Activated naive CD4-positive, alpha-beta T cell treated with anti-CD3 and anti-CD28 coated beads, Interleukin-2, amount 50 U/mL, for 72 hours (primary cell): ENCODE measurements at regions not wholly inside any gene's neighbourhood (a gene's known extent, or its start where the extent isn't known, plus 50 kb on each side); places are given as distances from the start of the nearest gene placed in this dataset.
"Not testable (repeated sequence)": the region's sequence is repeated elsewhere in the genome, so short reads cannot be mapped to it uniquely, and the experiment has no call there.

Source experiments
- ATAC-seq, 2 donors: fragments of 150-1000 bp; cut with Tn5 transposase; 2 replicates each; pipeline ENCODE4 v1.10.0; 2021; ENCODE audit warnings: mild to moderate bottlenecking in 2 of 2, moderate library complexity in 2 of 2
- DNase-seq, 2 donors: peaks; one replicate each; pipeline ENCODE4 v3.0.0; 2021 to 2022; ENCODE audit warnings: low spot score in 2 of 2
- H3K27ac Mint-ChIP-seq, 2 donors: one replicate each; pipeline ENCODE4 v1.8.0; 2022; ENCODE audit warnings: mild to moderate bottlenecking in 2 of 2, mixed read lengths in 2 of 2
- H3K36me3 Mint-ChIP-seq, 2 donors: one replicate each; pipeline ENCODE4 v1.8.0; 2022; ENCODE audit warnings: mixed read lengths in 2 of 2
- H3K9me3 Mint-ChIP-seq, 2 donors: one replicate each; pipeline ENCODE4 v1.8.0; 2022; ENCODE audit warnings: mixed read lengths in 2 of 2

GRCh38 chrX:1108501-1109445, 103.7 kb downstream of the CRLF2 start:
- Mint-ChIP-seq H3K9me3 (peaks cover 9 to 12% of the 10 kb centered on the region in 2 donors), H3K27ac (no peak overlapping the region), H3K36me3 (peaks cover 7 to 10% of the 10 kb centered on the region in 2 donors)
- no peak for ATAC-seq
- DNase-seq = no peak

- peaks cover 9 to 12% of the 10 kb centered on the region in 2 donors for H3K9me3 Mint-ChIP-seq
- ATAC-seq (no peak), DNase-seq (no peak)
- peaks cover 7 to 10% of the 10 kb centered on the region in 2 donors for H3K36me3 Mint-ChIP-seq
- H3K27ac Mint-ChIP-seq = no peak overlapping the region
Measured at GRCh38 chrX:1106478-1107210, 105.8 kb downstream of the CRLF2 start.

DNA sequence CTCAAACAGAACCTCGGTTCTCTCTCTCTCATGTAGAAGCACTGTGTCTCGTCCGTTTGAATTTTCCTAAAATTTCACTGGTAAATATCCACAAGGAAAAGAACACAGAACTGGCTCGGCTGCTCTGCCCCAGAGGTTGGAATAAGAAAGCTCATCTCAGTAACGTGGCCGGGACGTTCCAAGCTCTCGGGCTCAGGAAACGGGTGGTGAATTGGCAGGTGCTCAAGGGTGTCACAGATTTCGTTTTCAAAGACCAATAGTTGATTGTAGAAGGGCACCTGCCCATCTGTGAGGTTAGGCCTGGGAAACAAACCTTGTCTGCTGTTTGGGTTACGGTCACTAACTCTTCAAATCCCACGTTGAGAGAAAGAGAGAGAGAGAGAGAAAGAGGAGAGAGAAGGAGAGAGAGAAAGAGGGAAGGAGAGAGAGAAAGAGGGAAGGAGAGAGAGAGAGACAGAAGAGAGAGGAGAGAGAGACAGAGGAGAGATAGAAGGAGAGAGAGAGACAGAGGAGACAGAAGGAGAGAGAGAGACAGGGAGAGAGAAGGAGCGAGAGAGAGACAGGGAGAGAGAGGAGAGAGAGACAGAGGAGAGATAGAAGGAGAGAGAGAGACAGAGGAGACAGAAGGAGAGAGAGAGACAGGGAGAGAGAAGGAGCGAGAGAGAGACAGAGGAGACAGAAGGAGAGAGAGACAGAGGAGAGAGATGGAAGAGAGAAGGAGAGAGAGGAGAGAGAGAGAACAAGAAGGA, 106.6 kb downstream of the CRLF2 start:
- H3K36me3 Mint-ChIP-seq = peaks cover 3 to 6% of the 10 kb centered on the region in 2 donors
- no peak for ATAC-seq
- peaks cover 8 to 11% of the 10 kb centered on the region in 2 donors for H3K9me3 Mint-ChIP-seq
- DNase-seq = no peak
- no peak overlapping the region for H3K27ac Mint-ChIP-seq

DNA sequence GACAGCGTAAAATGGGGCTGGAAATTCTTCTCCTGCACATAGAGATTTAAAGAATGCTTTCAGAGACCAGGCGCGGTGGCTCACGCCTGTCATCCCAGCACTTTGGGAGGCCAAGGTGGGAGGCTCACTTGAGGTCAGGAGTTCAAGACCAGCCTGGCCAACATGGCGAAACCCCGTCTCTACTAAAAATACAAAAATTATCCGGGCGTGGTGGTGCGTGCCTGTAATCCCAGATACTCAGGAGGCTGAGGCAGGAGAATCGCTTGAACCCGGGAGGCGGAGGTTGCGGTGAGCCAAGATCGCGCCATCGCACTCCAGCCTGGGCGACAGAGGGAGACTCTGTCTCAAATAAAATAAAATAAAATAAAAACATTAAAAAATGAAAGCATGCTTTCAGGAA, 107.4 kb downstream of the CRLF2 start:
- ATAC-seq, DNase-seq, H3K27ac Mint-ChIP-seq, H3K36me3 Mint-ChIP-seq, H3K9me3 Mint-ChIP-seq: not testable (repeated sequence)

- Mint-ChIP-seq H3K9me3 (no peaks in the 10 kb centered on the region), H3K36me3 (no peaks in the 10 kb centered on the region)
- no peak for ATAC-seq
Measured at GRCh38 chrX:1103360-1103759, 109.1 kb downstream of the CRLF2 start.

DNA sequence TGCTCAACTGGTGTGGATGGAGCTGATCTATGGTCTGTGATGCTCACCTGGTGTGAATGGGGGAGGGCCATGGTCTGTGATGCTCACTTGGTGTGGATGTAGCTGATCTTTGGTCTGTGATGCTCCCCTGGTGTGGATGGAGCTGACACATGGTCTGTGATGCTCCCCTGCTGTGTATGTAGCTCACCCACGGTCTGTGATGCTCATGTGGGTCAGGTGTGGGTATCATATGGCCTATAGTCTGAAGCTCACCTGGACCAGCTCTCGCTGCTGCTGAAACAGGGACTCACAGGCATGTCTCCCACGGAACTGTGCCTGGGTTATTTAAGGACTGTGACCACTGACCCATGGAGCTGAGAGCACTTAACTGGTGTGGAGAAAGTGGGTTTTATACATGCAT, 109.7 kb downstream of the CRLF2 start:
- Mint-ChIP-seq H3K9me3 (no peaks in the 10 kb centered on the region), H3K36me3 (no peaks in the 10 kb centered on the region), H3K27ac (no peak overlapping the region)
- DNase-seq (no peak), ATAC-seq (no peak)

More at GRCh38 chrX:1103360-1103759, 109.1 kb downstream of the CRLF2 start:
- no peak overlapping the region for H3K27ac Mint-ChIP-seq
- no peak for DNase-seq

- not testable (repeated sequence) for DNase-seq, ATAC-seq, H3K27ac Mint-ChIP-seq, H3K36me3 Mint-ChIP-seq, H3K9me3 Mint-ChIP-seq
Measured at GRCh38 chrX:1102221-1102620, 110.2 kb downstream of the CRLF2 start.

- peak in 1 of 2 donors; percentile 14 for DNase-seq
- ATAC-seq = no peak
- H3K36me3 Mint-ChIP-seq = peaks cover 7 to 9% of the 10 kb centered on the region in 2 donors
- no peak overlapping the region for H3K27ac Mint-ChIP-seq
- peaks cover 7 to 16% of the 10 kb centered on the region in 2 donors for H3K9me3 Mint-ChIP-seq
Measured at GRCh38 chrX:1099146-1099770, 113.2 kb downstream of the CRLF2 start.

DNA sequence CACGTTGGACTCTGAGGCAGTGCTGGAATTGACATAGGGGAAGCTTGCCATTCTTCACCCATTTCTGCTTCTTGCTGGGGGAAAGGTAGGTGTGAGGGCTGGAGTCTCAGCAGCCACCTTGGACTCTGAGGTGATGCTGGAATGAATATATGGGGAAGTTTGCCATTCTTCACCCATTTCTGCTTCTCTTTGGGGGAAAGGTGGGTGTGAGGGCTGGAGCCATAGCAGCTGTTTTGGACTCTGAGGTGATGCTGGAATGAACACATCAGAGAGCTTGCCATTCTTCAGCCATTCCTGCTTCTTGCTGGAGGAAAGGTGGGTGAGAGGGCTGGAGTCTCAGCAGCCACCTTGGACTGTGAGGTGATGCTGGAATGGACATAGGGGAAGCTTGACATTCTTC, 115.1 kb downstream of the CRLF2 start:
- H3K9me3 Mint-ChIP-seq = peaks cover 7 to 16% of the 10 kb centered on the region in 2 donors
- no peak for DNase-seq
- H3K27ac Mint-ChIP-seq = peak overlapping the region in 1 of 2 donors; percentile 55
- no peak for ATAC-seq
- peaks cover 7 to 9% of the 10 kb centered on the region in 2 donors for H3K36me3 Mint-ChIP-seq

DNA sequence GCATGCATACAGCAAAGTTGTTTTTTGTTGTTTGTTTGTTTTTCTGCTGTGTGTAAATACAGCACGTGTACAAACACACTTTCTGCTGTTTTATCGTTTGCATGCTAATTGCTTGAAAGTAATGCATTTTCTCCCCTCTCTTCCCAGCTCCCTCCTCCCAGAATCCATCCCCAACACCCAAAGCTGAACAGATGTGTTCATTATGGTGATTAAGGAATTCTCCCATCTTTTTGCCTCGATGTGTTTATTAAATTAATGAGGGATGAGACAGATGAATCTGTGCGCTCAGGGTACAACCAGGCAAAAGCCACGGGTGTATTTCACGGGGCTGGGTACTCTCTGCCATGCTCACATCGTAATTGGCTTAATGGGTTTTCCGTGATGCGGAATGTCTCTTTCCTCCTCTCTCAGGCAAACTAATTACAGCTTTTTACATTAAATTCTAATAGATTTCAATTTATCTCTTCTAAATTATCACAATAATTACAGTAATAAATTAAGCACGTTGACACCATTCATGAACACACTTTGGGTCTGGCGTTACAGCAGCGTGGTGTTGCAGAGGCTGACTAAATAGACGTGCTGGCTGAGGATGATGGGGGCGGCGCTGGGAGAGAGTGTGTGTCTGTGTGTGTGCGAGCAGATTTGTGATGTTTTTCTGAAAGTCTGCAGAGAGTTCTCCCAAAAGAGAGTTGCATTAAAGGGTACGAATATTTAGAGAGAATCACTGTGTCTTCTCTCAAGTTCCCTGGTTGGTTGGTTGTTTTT, 117.7 kb downstream of the CRLF2 start:
- no peak for DNase-seq
- Mint-ChIP-seq H3K27ac (no peak overlapping the region), H3K36me3 (peaks cover 7 to 9% of the 10 kb centered on the region in 2 donors), H3K9me3 (peaks cover 7 to 16% of the 10 kb centered on the region in 2 donors)
- no peak for ATAC-seq

DNA sequence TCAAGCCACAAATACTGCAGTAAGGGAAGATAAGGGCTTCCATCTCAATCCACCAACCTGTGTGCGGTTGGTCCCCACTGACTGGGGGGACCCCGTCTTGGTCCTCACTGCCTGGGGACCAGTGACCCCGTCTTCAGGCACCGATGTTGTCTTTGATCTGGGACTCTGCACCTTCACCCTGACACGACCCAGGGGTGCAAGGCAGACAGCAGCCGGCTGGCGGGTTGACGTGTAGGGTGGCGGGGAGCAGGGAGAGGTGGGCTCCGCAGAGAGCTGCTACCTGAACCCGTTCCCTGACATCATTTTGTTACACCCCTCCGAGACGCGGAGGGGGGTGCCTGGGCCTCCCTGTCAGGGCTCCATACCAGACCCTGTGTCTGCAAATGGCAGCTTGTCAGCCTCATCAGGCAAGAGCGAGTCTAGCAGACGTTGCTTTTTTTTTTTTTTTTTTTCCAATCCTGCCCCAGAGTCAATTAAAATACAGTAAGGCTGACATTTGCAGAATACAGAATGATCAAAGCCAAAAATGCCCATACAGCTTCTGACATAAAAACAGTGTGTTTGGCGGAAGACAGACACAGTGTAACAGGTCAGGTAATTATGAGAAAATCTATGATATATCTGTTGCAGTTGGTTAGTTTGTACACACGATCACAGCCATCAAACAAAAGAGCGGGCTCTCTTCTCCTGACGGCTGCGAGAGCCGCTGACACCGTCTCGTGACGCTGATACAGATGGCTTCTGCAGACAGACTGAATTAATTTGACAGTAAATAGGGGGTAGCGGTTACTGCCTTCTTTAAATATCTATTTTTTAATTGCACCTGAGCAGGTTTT, 118.6 kb downstream of the CRLF2 start:
- Mint-ChIP-seq H3K9me3 (peaks cover 7 to 16% of the 10 kb centered on the region in 2 donors), H3K36me3 (peaks cover 7 to 9% of the 10 kb centered on the region in 2 donors), H3K27ac (peak overlapping the region; percentile 4 to 79)
- ATAC-seq (peak; percentile 20 to 47), DNase-seq (peak in 1 of 2 donors; percentile 51)

- peaks cover 7 to 9% of the 10 kb centered on the region in 2 donors for H3K36me3 Mint-ChIP-seq
- peak; percentile 82 to 90 for ATAC-seq
Measured at GRCh38 chrX:1093121-1093520, 119.3 kb downstream of the CRLF2 start.

GRCh38 chrX:1086444-1087409, 125.7 kb downstream of the CRLF2 start:
- Mint-ChIP-seq H3K9me3 (peaks cover 27 to 29% of the 10 kb centered on the region in 2 donors), H3K36me3 (peaks cover 4 to 22% of the 10 kb centered on the region in 2 donors), H3K27ac (no peak overlapping the region)
- no peak for DNase-seq
- peak; percentile 72 to 77 for ATAC-seq

More at GRCh38 chrX:1093121-1093520, 119.3 kb downstream of the CRLF2 start:
- Mint-ChIP-seq H3K27ac (peak overlapping the region; percentile 4 to 79), H3K9me3 (peaks cover 7 to 16% of the 10 kb centered on the region in 2 donors)
- DNase-seq = peak; percentile 20 to 42

DNA sequence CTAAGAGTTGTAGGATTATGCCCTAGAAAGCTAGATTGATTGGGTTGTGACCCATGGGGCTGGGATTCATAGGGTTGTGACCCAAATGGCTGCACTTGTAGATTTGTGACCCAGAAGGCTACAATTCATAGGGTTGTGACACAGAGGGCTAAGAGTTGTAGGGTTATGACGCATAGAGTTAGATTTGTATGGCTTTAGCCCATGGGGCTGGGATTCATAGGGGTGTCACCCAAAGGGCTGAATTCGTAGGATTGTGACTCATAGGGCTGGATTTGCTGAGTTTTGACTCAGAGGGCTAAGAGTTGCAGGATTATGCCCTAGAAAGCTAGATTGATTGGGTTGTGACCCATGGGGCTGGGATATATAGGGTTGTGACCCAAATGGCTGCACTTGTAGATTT, 126.6 kb downstream of the CRLF2 start:
- not testable (repeated sequence) for H3K27ac Mint-ChIP-seq, DNase-seq
- H3K36me3 Mint-ChIP-seq = peaks cover 4 to 22% of the 10 kb centered on the region in 2 donors
- ATAC-seq = peak in 1 of 2 donors; percentile 69
- peaks cover 27 to 29% of the 10 kb centered on the region in 2 donors for H3K9me3 Mint-ChIP-seq
